Stimulated activated CD8-positive, alpha-beta memory T cell treated with anti-CD3 and anti-CD28 coated beads, Interleukin-2, amount 100 ng/mL, for 48 hours (primary cell): ENCODE measurements at regions not wholly inside any gene's neighbourhood (a gene's known extent, or its start where the extent isn't known, plus 50 kb on each side); places are given as distances from the start of the nearest gene placed in this dataset.

Experiments
- DNase-seq, 2 donors: peaks; one replicate each; pipeline ENCODE4 v3.0.0-alpha.2; 2020; ENCODE audit warnings: low read depth in 2 of 2

- no peak for DNase-seq
Observed at GRCh38 chr6:44560458-44561059, 173.1 kb downstream of the CDC5L start.

GRCh38 chr6:44561060-44561623 lies 173.6 kb downstream of the CDC5L start:
- DNase-seq: no peak

- no peak for DNase-seq
Observed at GRCh38 chr6:44561832-44562665, 174.5 kb downstream of the CDC5L start.

GRCh38 chr6:44563397-44563796 lies 175.9 kb downstream of the CDC5L start:
- no peak for DNase-seq

- no peak for DNase-seq
Observed at GRCh38 chr6:44564906-44565524, 177.5 kb downstream of the CDC5L start.

- DNase-seq: no peak
Observed at GRCh38 chr6:44567406-44567805, 179.9 kb downstream of the CDC5L start.

GRCh38 chr6:44569131-44569530 lies 181.6 kb downstream of the CDC5L start:
- no peak for DNase-seq

GRCh38 chr6:44569931-44570385 lies 182.5 kb downstream of the CDC5L start:
- no peak for DNase-seq

GRCh38 chr6:44571510-44571909 lies 184.0 kb downstream of the CDC5L start:
- DNase-seq: no peak

GRCh38 chr6:44572346-44572745 lies 184.8 kb downstream of the CDC5L start:
- no peak for DNase-seq

- DNase-seq: no peak
Observed at GRCh38 chr6:44575644-44576043, 188.1 kb downstream of the CDC5L start.

- no peak for DNase-seq
Observed at GRCh38 chr6:44576132-44576631, 188.7 kb downstream of the CDC5L start.

- DNase-seq: no peak
Observed at GRCh38 chr6:44580901-44581300, 193.4 kb downstream of the CDC5L start.

- DNase-seq: no peak
Observed at GRCh38 chr6:44582930-44583329, 195.4 kb downstream of the CDC5L start.

- no peak for DNase-seq
Observed at GRCh38 chr6:44590471-44590870, 203.0 kb downstream of the CDC5L start.

GRCh38 chr6:44593539-44593944 lies 206.0 kb downstream of the CDC5L start:
- peak; percentile 43 to 60 for DNase-seq

- no peak for DNase-seq
Observed at GRCh38 chr6:44594481-44594880, 207.0 kb downstream of the CDC5L start.

GRCh38 chr6:44598679-44599078 lies 211.2 kb downstream of the CDC5L start:
- no peak for DNase-seq

- no peak for DNase-seq
Observed at GRCh38 chr6:44599672-44600071, 212.2 kb downstream of the CDC5L start.

- no peak for DNase-seq
Observed at GRCh38 chr6:44603044-44603686, 215.7 kb downstream of the CDC5L start.

GRCh38 chr6:44606504-44606903 lies 219.0 kb downstream of the CDC5L start:
- no peak for DNase-seq

- no peak for DNase-seq
Observed at GRCh38 chr6:44606976-44607375, 219.5 kb downstream of the CDC5L start.
